ENCODE measurements at regions not wholly inside any gene's neighbourhood (a gene's known extent, or its start where the extent isn't known, plus 50 kb on each side); places are given as distances from the start of the nearest gene placed in this dataset.

GRCh38 chr1:166378805-166379204, 212.0 kb upstream of the FAM78B start:
- no peaks in the 10 kb centered on the region; a peak in 1 of 4 replicates for H3K4me1 ChIP-seq (ENCODE audit: control insufficient read depth in 1 of 2, insufficient read depth in 2 of 2, low read length in 2 of 2)
- peaks cover 23% of the 10 kb centered on the region for H3K27me3 ChIP-seq (ENCODE audit: insufficient read depth, low read length)
- no peaks in the 10 kb centered on the region for H3K36me3 ChIP-seq (ENCODE audit: control insufficient read depth in 1 of 2, insufficient read depth in 2 of 2, low read length in 2 of 2)
- no peak overlapping the region for H3K4me2 ChIP-seq (ENCODE audit: low read length)
- no peaks in the 10 kb centered on the region for H3K9me3 ChIP-seq (ENCODE audit: control insufficient read depth in 1 of 2, insufficient read depth in 1 of 2, low read depth in 1 of 2, low read length in 2 of 2)
- no peak overlapping the region for H2AFZ ChIP-seq (ENCODE audit: low read depth, low read length, poor library complexity, severe bottlenecking)
- DNase-seq (ENCODE audit: low read depth, low spot score) (no peak), ATAC-seq (no peak)
- no peak for TF ChIP-seq ZFX (IDR thresholded peaks at IDR 0.05)
- RAD21 ChIA-PET (ENCODE audit: low non-redundant PET in 1 of 2, low total read pairs in 2 of 2, uncharacterized antibody in 2 of 2, unreplicated experiment in 2 of 2): no interaction called here
- H3K27ac ChIP-seq (ENCODE audit: low read depth, low read length): no peak overlapping the region
- H3K79me2 ChIP-seq (ENCODE audit: insufficient read depth, low read length): no peaks in the 10 kb centered on the region
- no peaks in the 10 kb centered on the region for H3K9me2 ChIP-seq (ENCODE audit: insufficient read depth)
- H4K20me1 ChIP-seq (ENCODE audit: insufficient read depth): no peaks in the 10 kb centered on the region
- intact Hi-C loops (cut with micrococcal nuclease): no loop called here
- H3K4me3 ChIP-seq (replicated peaks in 1 of 2; ENCODE audit: low read depth in 1 of 2, low read length in 2 of 2): no peak overlapping the region
- CTCF ChIA-PET: no interaction called here
- no TSS peak for BruUV-seq (replicated peaks)
- POLR2A ChIA-PET: no interaction called here
- no peak overlapping the region for H3K9ac ChIP-seq (ENCODE audit: low read length)

GRCh38 chr1:166379447-166379846, 212.6 kb upstream of the FAM78B start:
- Histone ChIP-seq H3K36me3 (ENCODE audit: control insufficient read depth in 1 of 2, insufficient read depth in 2 of 2, low read length in 2 of 2) (no peaks in the 10 kb centered on the region), H3K9me2 (ENCODE audit: insufficient read depth) (no peaks in the 10 kb centered on the region), H3K27ac (ENCODE audit: low read depth, low read length) (no peak overlapping the region), H3K9ac (ENCODE audit: low read length) (no peak overlapping the region), H3K4me1 (ENCODE audit: control insufficient read depth in 1 of 2, insufficient read depth in 2 of 2, low read length in 2 of 2) (no peaks in the 10 kb centered on the region; a peak in 1 of 4 replicates), H2AFZ (ENCODE audit: low read depth, low read length, poor library complexity, severe bottlenecking) (no peak overlapping the region), H3K9me3 (ENCODE audit: control insufficient read depth in 1 of 2, insufficient read depth in 1 of 2, low read depth in 1 of 2, low read length in 2 of 2) (no peaks in the 10 kb centered on the region), H4K20me1 (ENCODE audit: insufficient read depth) (no peaks in the 10 kb centered on the region), H3K4me3 (replicated peaks in 1 of 2; ENCODE audit: low read depth in 1 of 2, low read length in 2 of 2) (no peak overlapping the region), H3K4me2 (ENCODE audit: low read length) (no peak overlapping the region), H3K27me3 (ENCODE audit: insufficient read depth, low read length) (peaks cover 30% of the 10 kb centered on the region), H3K79me2 (ENCODE audit: insufficient read depth, low read length) (no peaks in the 10 kb centered on the region)
- no peak for DNase-seq (ENCODE audit: low read depth, low spot score)
- intact Hi-C loops (cut with micrococcal nuclease): no loop called here
- POLR2A ChIA-PET: no interaction called here
- RAD21 ChIA-PET (ENCODE audit: low non-redundant PET in 1 of 2, low total read pairs in 2 of 2, uncharacterized antibody in 2 of 2, unreplicated experiment in 2 of 2): no interaction called here
- CTCF ChIA-PET: no interaction called here
- TF ChIP-seq FOSL1 (IDR thresholded peaks at IDR 0.05; ENCODE audit: low read depth): no peak
- BruUV-seq (replicated peaks): no TSS peak
- no peak for ATAC-seq

- intact Hi-C loops (cut with micrococcal nuclease): no loop called here
- Histone ChIP-seq H3K9ac (ENCODE audit: low read length) (no peak overlapping the region), H4K20me1 (ENCODE audit: insufficient read depth) (no peaks in the 10 kb centered on the region), H3K9me2 (ENCODE audit: insufficient read depth) (no peaks in the 10 kb centered on the region), H3K27me3 (ENCODE audit: insufficient read depth, low read length) (peaks cover 52% of the 10 kb centered on the region), H3K4me1 (ENCODE audit: control insufficient read depth in 1 of 2, insufficient read depth in 2 of 2, low read length in 2 of 2) (no peaks in the 10 kb centered on the region), H2AFZ (ENCODE audit: low read depth, low read length, poor library complexity, severe bottlenecking) (no peak overlapping the region), H3K36me3 (ENCODE audit: control insufficient read depth in 1 of 2, insufficient read depth in 2 of 2, low read length in 2 of 2) (no peaks in the 10 kb centered on the region), H3K9me3 (ENCODE audit: control insufficient read depth in 1 of 2, insufficient read depth in 1 of 2, low read depth in 1 of 2, low read length in 2 of 2) (no peaks in the 10 kb centered on the region), H3K4me3 (replicated peaks in 1 of 2; ENCODE audit: low read depth in 1 of 2, low read length in 2 of 2) (no peak overlapping the region), H3K79me2 (ENCODE audit: insufficient read depth, low read length) (no peaks in the 10 kb centered on the region), H3K27ac (ENCODE audit: low read depth, low read length) (no peak overlapping the region), H3K4me2 (ENCODE audit: low read length) (no peak overlapping the region)
- CTCF ChIA-PET: no interaction called here
- RAD21 ChIA-PET (ENCODE audit: low non-redundant PET in 1 of 2, low total read pairs in 2 of 2, uncharacterized antibody in 2 of 2, unreplicated experiment in 2 of 2): no interaction called here
- POLR2A ChIA-PET: no interaction called here
- DNase-seq (ENCODE audit: low read depth, low spot score) (no peak), ATAC-seq (no peak)
- BruUV-seq (replicated peaks): no TSS peak
- TF ChIP-seq ATF3 (IDR thresholded peaks at IDR 0.05) (no peak), ZBTB33 (IDR thresholded peaks at IDR 0.05; ENCODE audit: extremely low read depth, insufficient replicate concordance, low read length) (no peak), CTCF (IDR thresholded peaks at IDR 0.05 in 2 of 3, conservative IDR thresholded peaks at IDR 0.05 in 1 of 3; ENCODE audit: borderline replicate concordance in 1 of 3, insufficient read depth in 1 of 3, low read depth in 2 of 3, low read length in 2 of 3) (no peak), YY1 (IDR thresholded peaks at IDR 0.05; ENCODE audit: extremely low read depth, insufficient replicate concordance, low read depth, low read length) (no peak), JUND (IDR thresholded peaks at IDR 0.05) (no peak), POLR2A (IDR thresholded peaks at IDR 0.05; ENCODE audit: borderline replicate concordance, extremely low read depth, insufficient read depth, insufficient read length) (no peak), MAX (IDR thresholded peaks at IDR 0.05) (no peak), CBX3 (IDR thresholded peaks at IDR 0.05; ENCODE audit: low read depth) (no peak)
Observed at GRCh38 chr1:166383137-166383536, 216.3 kb upstream of the FAM78B start.
